Hepatocyte (in vitro differentiated cells): ENCODE measurements at regions not wholly inside any gene's neighbourhood (a gene's known extent, or its start where the extent isn't known, plus 50 kb on each side); places are given as distances from the start of the nearest gene placed in this dataset.

Source experiments
- DNase-seq: peaks from one replicate; pipeline ENCODE4 v3.0.0-alpha.2; 2016; ENCODE audit warnings: low spot score
- H2AFZ ChIP-seq: fragments of 200-600 bp; sonication (generic); 2 replicates; pipeline ENCODE4 v1.6.0; 2016; ENCODE audit warnings: antibody characterized with exemption, mild to moderate bottlenecking
- H3K27ac ChIP-seq: fragments of 200-600 bp; sonication (generic); 2 replicates; pipeline ENCODE4 v1.5.1; 2016; ENCODE audit warnings: mild to moderate bottlenecking
- H3K27me3 ChIP-seq: fragments of 200-600 bp; sonication (generic); 2 replicates; pipeline ENCODE4 v1.6.1; 2016
- H3K36me3 ChIP-seq: fragments of 200-600 bp; sonication (generic); replicated peaks from 2 replicates; pipeline ENCODE4 v1.5.1; 2016; ENCODE audit warnings: low read depth; ENCODE audit not compliant: insufficient read depth
- H3K4me1 ChIP-seq: fragments of 200-600 bp; sonication (generic); 2 replicates; pipeline ENCODE4 v1.5.1; 2016; ENCODE audit warnings: mild to moderate bottlenecking, moderate library complexity; ENCODE audit not compliant: insufficient read depth
- H3K4me2 ChIP-seq: fragments of 200-600 bp; sonication (generic); 2 replicates; pipeline ENCODE4 v1.6.0; 2016
- H3K4me3 ChIP-seq: fragments of 200-600 bp; sonication (generic); 2 replicates; pipeline ENCODE4 v1.5.1; 2016; ENCODE audit warnings: mild to moderate bottlenecking
- H3K79me2 ChIP-seq: fragments of 200-600 bp; sonication (generic); 2 replicates; pipeline ENCODE4 v1.6.0; 2017; ENCODE audit warnings: mild to moderate bottlenecking
- H3K9me2 ChIP-seq: fragments of 200-600 bp; sonication (generic); replicated peaks from 2 replicates; pipeline ENCODE4 v1.6.0; 2017; ENCODE audit warnings: mild to moderate bottlenecking; ENCODE audit not compliant: insufficient read depth
- H3K9me3 ChIP-seq: fragments of 200-600 bp; sonication (generic); 2 replicates; pipeline ENCODE4 v1.5.1; 2016; ENCODE audit warnings: low read depth, mild to moderate bottlenecking
- H4K20me1 ChIP-seq: fragments of 200-600 bp; sonication (generic); 2 replicates; pipeline ENCODE4 v1.6.0; 2016; ENCODE audit warnings: mild to moderate bottlenecking; ENCODE audit not compliant: insufficient read depth, poor library complexity, severe bottlenecking
- CTCF ChIP-seq: fragments of 200-600 bp; sonication (generic); IDR thresholded peaks from 2 replicates; pipeline ENCODE4 v1.5.1; 2016; ENCODE audit warnings: antibody characterized with exemption, mild to moderate bottlenecking; ENCODE audit not compliant: poor library complexity
- EZH2 ChIP-seq: fragments of 200-600 bp; sonication (generic); IDR thresholded peaks from 2 replicates; pipeline ENCODE4 v1.6.1; 2016; ENCODE audit warnings: antibody characterized with exemption, mild to moderate bottlenecking, borderline replicate concordance
- EZH2phosphoT487 ChIP-seq: fragments of 200-600 bp; sonication (generic); IDR thresholded peaks from one replicate; pipeline ENCODE4 v1.6.1; 2018; ENCODE audit warnings: antibody characterized with exemption, mild to moderate bottlenecking, low read depth, moderate library complexity; ENCODE audit not compliant: unreplicated experiment, severe bottlenecking
- WGBS: methylation state at CpG from one replicate; pipeline ENCODE4 v1.1.6; 2016; ENCODE audit warnings: low lambda C conversion rate; ENCODE audit errors: missing lambda C conversion rate; 5-methylcytosine and 5-hydroxymethylcytosine counted together

DNA sequence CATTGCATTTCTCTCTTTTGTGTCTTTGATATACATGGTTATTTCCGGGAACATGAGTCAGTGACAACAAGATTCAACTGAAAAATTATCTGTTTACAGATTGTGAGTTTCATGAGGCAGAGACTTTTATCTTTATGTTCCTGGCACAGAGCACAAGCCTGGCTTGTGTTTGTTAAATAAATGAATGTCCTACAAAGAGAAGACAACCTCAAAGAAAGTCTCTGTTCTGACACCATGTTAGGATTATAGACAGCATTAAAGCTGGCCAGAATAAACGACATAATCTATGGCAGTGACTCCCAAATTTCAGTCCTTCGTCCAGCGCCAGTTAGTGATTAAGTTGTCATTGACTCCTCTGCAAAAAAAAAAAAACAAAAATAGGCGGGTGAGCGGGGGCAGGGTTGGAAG lies 97.4 kb upstream of the DNAJC10 start:
- Histone ChIP-seq H3K4me3 (no peak overlapping the region), H3K27ac (no peak overlapping the region), H3K79me2 (no peaks in the 10 kb centered on the region), H3K4me2 (no peak overlapping the region), H3K36me3 (no peaks in the 10 kb centered on the region), H3K27me3 (no peaks in the 10 kb centered on the region), H4K20me1 (no peaks in the 10 kb centered on the region), H3K9me3 (no peaks in the 10 kb centered on the region), H3K4me1 (peaks cover 12% of the 10 kb centered on the region), H3K9me2 (no peaks in the 10 kb centered on the region), H2AFZ (no peak overlapping the region)
- WGBS, result 34% methylated on average over 6 of the region's 6 CpGs
- no peak for DNase-seq
- TF ChIP-seq EZH2phosphoT487 (no peak), EZH2 (no peak), CTCF (no peak)

DNA sequence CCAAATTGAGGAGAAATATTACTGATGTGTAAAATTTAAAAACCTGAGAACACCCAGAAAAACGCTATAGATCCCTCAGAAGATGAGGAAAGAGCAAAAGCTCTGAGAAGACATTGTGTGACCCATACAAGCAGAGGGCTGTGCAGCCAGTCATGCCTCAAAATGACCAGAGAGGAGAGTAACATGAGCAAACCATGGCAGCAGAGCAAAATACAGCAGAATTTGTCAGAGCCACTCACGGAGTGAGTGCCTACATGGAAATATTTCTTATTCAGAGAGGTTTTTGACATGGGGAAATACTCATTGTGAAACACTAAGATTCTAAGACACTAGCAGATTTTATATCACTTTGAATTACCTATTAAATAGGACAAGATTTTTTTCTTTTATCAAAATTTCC lies 96.8 kb upstream of the DNAJC10 start:
- no peak for DNase-seq
- Histone ChIP-seq H3K4me2 (no peak overlapping the region), H3K27me3 (no peaks in the 10 kb centered on the region), H3K9me2 (no peaks in the 10 kb centered on the region), H3K79me2 (no peaks in the 10 kb centered on the region), H4K20me1 (no peaks in the 10 kb centered on the region), H3K36me3 (no peaks in the 10 kb centered on the region), H2AFZ (no peak overlapping the region), H3K9me3 (no peaks in the 10 kb centered on the region), H3K4me3 (no peak overlapping the region), H3K27ac (no peak overlapping the region), H3K4me1 (peaks cover 12% of the 10 kb centered on the region)
- no peak for TF ChIP-seq EZH2
- TF ChIP-seq EZH2phosphoT487, result no peak
- 90% methylated on average over 2 of the region's 2 CpGs for WGBS

DNA sequence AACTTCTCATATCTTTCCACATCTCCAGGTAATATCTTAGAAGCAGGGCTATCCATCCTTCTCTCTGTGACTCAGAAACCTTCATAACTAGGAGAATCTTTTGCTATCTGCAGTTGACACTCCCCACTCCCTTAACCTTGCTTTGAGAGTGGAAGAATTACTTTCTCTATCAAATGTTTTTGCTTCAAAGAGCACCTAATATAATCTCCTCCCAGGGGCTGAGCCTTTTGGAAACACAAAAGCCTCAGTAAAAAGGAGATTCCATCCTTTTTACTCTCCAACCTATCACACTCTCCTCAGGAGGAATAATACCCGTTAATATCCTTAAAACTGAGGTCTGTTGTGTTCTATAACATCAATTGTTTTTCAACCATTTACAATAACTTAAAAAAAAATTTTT lies 94.9 kb upstream of the DNAJC10 start:
- Histone ChIP-seq H3K4me3 (no peak overlapping the region), H3K9me3 (no peaks in the 10 kb centered on the region), H3K4me1 (peaks cover 12% of the 10 kb centered on the region), H3K4me2 (no peak overlapping the region), H4K20me1 (no peaks in the 10 kb centered on the region), H2AFZ (no peak overlapping the region), H3K27ac (no peak overlapping the region), H3K27me3 (no peaks in the 10 kb centered on the region), H3K9me2 (no peaks in the 10 kb centered on the region), H3K79me2 (no peaks in the 10 kb centered on the region), H3K36me3 (no peaks in the 10 kb centered on the region)
- no peak for TF ChIP-seq EZH2phosphoT487
- no peak for TF ChIP-seq CTCF
- TF ChIP-seq EZH2, result no peak
- 80% methylated on average over 1 of the region's 1 CpG for WGBS
- DNase-seq, result no peak

- TF ChIP-seq CTCF (no peak), EZH2phosphoT487 (no peak), EZH2 (no peak)
- H4K20me1 ChIP-seq, result no peaks in the 10 kb centered on the region
- no peaks in the 10 kb centered on the region for H3K27me3 ChIP-seq
- no peak for DNase-seq
- no peak overlapping the region for H2AFZ ChIP-seq
- no peaks in the 10 kb centered on the region for H3K79me2 ChIP-seq
- no peaks in the 10 kb centered on the region for H3K9me2 ChIP-seq
- no peak overlapping the region for H3K27ac ChIP-seq
- H3K4me2 ChIP-seq, result no peak overlapping the region
- H3K9me3 ChIP-seq, result no peaks in the 10 kb centered on the region
- H3K4me3 ChIP-seq, result no peak overlapping the region
- peaks cover 12% of the 10 kb centered on the region for H3K4me1 ChIP-seq
- no peaks in the 10 kb centered on the region for H3K36me3 ChIP-seq
Measured at GRCh38 chr2:182621810-182622209, 94.2 kb upstream of the DNAJC10 start.
